Astrocyte (in vitro differentiated cells and primary cell): ENCODE measurements at regions not wholly inside any gene's neighbourhood (a gene's known extent, or its start where the extent isn't known, plus 50 kb on each side); places are given as distances from the start of the nearest gene placed in this dataset.

Experiments
- EZH2 ChIP-seq: IDR thresholded peaks from 2 replicates; pipeline ENCODE4 v1.6.1; 2012; ENCODE audit warnings: mild to moderate bottlenecking, low read length, inconsistent platforms; ENCODE audit not compliant: insufficient read depth
- TF ChIP-seq, protein P1 (sequence below): IDR thresholded peaks from 2 replicates; pipeline ENCODE4 v1.5.1; 2011; ENCODE audit warnings: low read depth, mild to moderate bottlenecking, inconsistent platforms, low read length, moderate library complexity; ENCODE audit not compliant: insufficient read depth

DNA sequence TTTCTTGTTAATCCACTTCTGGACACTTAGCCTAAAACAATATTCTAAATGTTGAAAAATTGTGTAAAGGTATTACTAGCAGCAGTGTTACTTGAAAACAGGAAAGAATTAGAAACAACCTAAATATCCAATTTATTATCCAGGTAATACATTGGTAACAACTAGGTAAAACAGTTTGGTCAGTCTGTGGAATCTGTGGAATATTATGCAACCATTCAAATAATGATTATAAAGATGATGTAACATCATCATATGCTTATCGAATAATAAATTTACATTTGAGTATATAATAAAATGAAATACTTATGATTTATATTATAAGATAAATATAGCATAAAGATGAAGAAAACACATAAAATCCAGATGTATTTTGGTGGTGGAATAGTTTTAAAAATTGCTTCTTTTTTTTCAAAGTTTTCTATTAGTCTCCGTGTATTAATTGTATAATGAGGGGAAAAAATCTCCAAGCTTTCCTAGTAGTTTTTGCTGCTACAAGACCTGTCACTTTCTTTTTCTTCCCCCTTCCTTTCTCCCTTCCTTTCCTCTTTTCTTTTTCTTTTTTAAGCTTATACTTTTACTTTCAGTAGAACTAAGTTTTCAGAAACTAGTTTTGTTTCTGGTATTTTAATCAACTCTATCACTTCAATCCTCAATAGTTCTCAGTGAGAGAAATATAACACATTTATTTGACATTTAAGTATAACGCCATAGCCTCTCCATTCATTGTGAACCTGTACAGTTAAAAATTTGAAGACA lies 197.8 kb upstream of the HMCN1 start:
- TF ChIP-seq, protein P1, sequence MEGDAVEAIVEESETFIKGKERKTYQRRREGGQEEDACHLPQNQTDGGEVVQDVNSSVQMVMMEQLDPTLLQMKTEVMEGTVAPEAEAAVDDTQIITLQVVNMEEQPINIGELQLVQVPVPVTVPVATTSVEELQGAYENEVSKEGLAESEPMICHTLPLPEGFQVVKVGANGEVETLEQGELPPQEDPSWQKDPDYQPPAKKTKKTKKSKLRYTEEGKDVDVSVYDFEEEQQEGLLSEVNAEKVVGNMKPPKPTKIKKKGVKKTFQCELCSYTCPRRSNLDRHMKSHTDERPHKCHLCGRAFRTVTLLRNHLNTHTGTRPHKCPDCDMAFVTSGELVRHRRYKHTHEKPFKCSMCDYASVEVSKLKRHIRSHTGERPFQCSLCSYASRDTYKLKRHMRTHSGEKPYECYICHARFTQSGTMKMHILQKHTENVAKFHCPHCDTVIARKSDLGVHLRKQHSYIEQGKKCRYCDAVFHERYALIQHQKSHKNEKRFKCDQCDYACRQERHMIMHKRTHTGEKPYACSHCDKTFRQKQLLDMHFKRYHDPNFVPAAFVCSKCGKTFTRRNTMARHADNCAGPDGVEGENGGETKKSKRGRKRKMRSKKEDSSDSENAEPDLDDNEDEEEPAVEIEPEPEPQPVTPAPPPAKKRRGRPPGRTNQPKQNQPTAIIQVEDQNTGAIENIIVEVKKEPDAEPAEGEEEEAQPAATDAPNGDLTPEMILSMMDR = no peak
- TF ChIP-seq EZH2 = no peak
